ENCODE measurements at regions not wholly inside any gene's neighbourhood (a gene's known extent, or its start where the extent isn't known, plus 50 kb on each side); places are given as distances from the start of the nearest gene placed in this dataset.
"Not testable (repeated sequence)": the region's sequence is repeated elsewhere in the genome, so short reads cannot be mapped to it uniquely, and the experiment has no call there.

DNA sequence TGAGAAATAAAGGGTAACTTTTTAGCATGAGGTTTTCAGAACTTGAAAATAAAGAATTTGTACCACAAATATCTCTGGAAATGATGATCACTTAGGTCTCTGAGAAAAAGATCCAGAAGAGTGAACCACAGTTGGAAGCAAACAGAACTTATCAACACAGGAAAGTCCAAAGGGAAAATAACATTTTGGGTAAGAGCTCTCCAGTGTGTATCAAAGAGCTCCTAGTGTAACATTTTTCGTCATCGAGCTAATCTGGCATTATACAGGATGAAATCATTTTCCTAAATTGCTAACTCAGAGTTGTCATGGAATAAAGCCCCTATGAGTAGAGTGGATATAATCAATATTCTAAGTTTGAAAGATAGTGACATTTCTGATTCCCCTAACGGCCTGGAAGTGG, 104.0 kb downstream of the LMO4 start:
- no peaks in the 10 kb centered on the region for H3K27me3 ChIP-seq
- no peak for TF ChIP-seq CTCF (IDR thresholded peaks at IDR 0.05)
- no peak overlapping the region for H3K27ac ChIP-seq
- DNase-seq (ENCODE audit: low spot score in 2 of 2) = no peak
- no peak overlapping the region for H3K4me3 ChIP-seq
- intact Hi-C loops (cut with DNase I) = no loop called here
- H3K36me3 ChIP-seq = no peaks in the 10 kb centered on the region
- no peaks in the 10 kb centered on the region for H3K4me1 ChIP-seq
- no peaks in the 10 kb centered on the region for H3K9me3 ChIP-seq

- H3K4me1 ChIP-seq; H3K36me3 ChIP-seq; DNase-seq (ENCODE audit: low spot score in 2 of 2); H3K9me3 ChIP-seq; H3K27ac ChIP-seq; H3K27me3 ChIP-seq; H3K4me3 ChIP-seq; intact Hi-C loops (cut with DNase I): not testable (repeated sequence)
These were observed 104.4 kb downstream of the LMO4 start for GRCh38 chr1:87433101-87433500.

GRCh38 chr1:87435484-87435883, 106.8 kb downstream of the LMO4 start:
- no peaks in the 10 kb centered on the region for H3K36me3 ChIP-seq
- no peak overlapping the region for H3K27ac ChIP-seq
- intact Hi-C loops (cut with DNase I) = no loop called here
- TF ChIP-seq CTCF (IDR thresholded peaks at IDR 0.05) = no peak
- no peaks in the 10 kb centered on the region for H3K4me1 ChIP-seq
- no peaks in the 10 kb centered on the region for H3K9me3 ChIP-seq
- no peak for DNase-seq (ENCODE audit: low spot score in 2 of 2)
- H3K4me3 ChIP-seq = no peak overlapping the region
- H3K27me3 ChIP-seq = no peaks in the 10 kb centered on the region

- intact Hi-C loops (cut with DNase I); H3K36me3 ChIP-seq; H3K4me3 ChIP-seq; H3K9me3 ChIP-seq; H3K27me3 ChIP-seq; DNase-seq (ENCODE audit: low spot score in 2 of 2); H3K4me1 ChIP-seq; H3K27ac ChIP-seq: not testable (repeated sequence)
These were observed 107.4 kb downstream of the LMO4 start for GRCh38 chr1:87436115-87436514.

DNA sequence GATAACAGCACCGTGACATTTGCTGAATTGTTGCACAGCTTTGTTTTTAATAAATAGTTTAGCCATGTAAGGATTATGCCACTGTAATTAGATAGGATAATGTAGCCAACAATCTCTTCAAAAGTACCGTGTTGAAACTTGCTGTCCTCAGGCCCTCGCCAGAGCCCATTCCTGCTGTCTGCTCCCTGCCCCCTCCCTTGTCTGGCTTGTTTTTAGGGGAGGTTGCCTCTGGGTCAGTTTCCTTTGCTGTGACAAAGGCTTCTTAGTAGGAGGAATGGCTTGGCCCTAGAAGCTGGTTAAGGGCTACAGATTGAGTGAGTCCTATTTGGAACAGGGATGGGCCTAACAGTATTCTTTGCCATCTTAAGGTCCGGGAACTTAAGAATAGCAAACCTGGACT, 107.9 kb downstream of the LMO4 start:
- no peak for DNase-seq (ENCODE audit: low spot score in 2 of 2)
- no peak for TF ChIP-seq CTCF (IDR thresholded peaks at IDR 0.05)
- no peaks in the 10 kb centered on the region for H3K4me1 ChIP-seq
- H3K4me3 ChIP-seq = no peak overlapping the region
- intact Hi-C loops (cut with DNase I) = no loop called here
- no peaks in the 10 kb centered on the region for H3K27me3 ChIP-seq
- H3K36me3 ChIP-seq = no peaks in the 10 kb centered on the region
- no peak overlapping the region for H3K27ac ChIP-seq
- H3K9me3 ChIP-seq = no peaks in the 10 kb centered on the region

- H3K9me3 ChIP-seq = no peaks in the 10 kb centered on the region
- no peak overlapping the region for H3K4me3 ChIP-seq
- no peaks in the 10 kb centered on the region for H3K27me3 ChIP-seq
- intact Hi-C loops (cut with DNase I) = no loop called here
- no peak overlapping the region for H3K27ac ChIP-seq
- no peaks in the 10 kb centered on the region for H3K36me3 ChIP-seq
- no peaks in the 10 kb centered on the region for H3K4me1 ChIP-seq
- no peak for TF ChIP-seq CTCF (IDR thresholded peaks at IDR 0.05)
- no peak for DNase-seq (ENCODE audit: low spot score in 2 of 2)
These were observed 109.1 kb downstream of the LMO4 start for GRCh38 chr1:87437663-87438295.

- no peak for TF ChIP-seq CTCF (IDR thresholded peaks at IDR 0.05)
These were observed 111.1 kb downstream of the LMO4 start for GRCh38 chr1:87439821-87440220.

More at GRCh38 chr1:87439821-87440220, 111.1 kb downstream of the LMO4 start:
- intact Hi-C loops (cut with DNase I) = no loop called here
- no peak overlapping the region for H3K4me3 ChIP-seq
- no peak for DNase-seq (ENCODE audit: low spot score in 2 of 2)
- no peaks in the 10 kb centered on the region for H3K36me3 ChIP-seq
- no peaks in the 10 kb centered on the region for H3K4me1 ChIP-seq
- no peaks in the 10 kb centered on the region for H3K9me3 ChIP-seq
- H3K27ac ChIP-seq = no peak overlapping the region
- H3K27me3 ChIP-seq = no peaks in the 10 kb centered on the region

Measured in ascending aorta (tissue), 2 donors.